ENCODE measurements at regions not wholly inside any gene's neighbourhood (a gene's known extent, or its start where the extent isn't known, plus 50 kb on each side); places are given as distances from the start of the nearest gene placed in this dataset.
"Not testable (repeated sequence)": the region's sequence is repeated elsewhere in the genome, so short reads cannot be mapped to it uniquely, and the experiment has no call there.

- TF ChIP-seq EZH2phosphoT487 (IDR thresholded peaks at IDR 0.05; ENCODE audit: insufficient read depth, low read depth); EZH2 (IDR thresholded peaks at IDR 0.05; ENCODE audit: insufficient read depth, poor library complexity, severe bottlenecking): not testable (repeated sequence)
Observed at GRCh38 chr15:22529200-22529599, 70.5 kb downstream of the GOLGA6L22 start.
